ENCODE measurements at regions not wholly inside any gene's neighbourhood (a gene's known extent, or its start where the extent isn't known, plus 50 kb on each side); places are given as distances from the start of the nearest gene placed in this dataset.

DNA sequence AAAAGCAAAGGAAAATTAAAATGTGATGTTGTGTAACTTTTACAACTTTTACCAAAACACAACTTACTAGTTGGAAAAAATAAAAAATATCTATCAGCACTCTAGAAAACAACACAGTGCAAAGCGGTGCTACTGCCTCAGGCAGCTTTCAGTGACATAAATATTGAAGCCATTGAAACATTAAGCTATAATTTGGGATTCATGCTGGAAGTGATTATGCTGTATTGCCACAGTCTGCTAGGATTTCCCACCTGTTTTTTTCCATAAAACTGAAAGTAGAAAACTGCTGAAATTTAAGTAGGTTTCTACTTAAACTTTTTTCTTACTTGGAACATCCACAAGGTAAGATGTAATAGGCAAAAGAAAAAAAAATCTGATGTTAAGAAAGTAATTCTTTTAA lies 674.4 kb downstream of the KCNT2 start (continued):
- TF ChIP-seq E2F4 (IDR thresholded peaks at IDR 0.05; ENCODE audit: low read depth, low read length), result no peak
- no peak for TF ChIP-seq SUPT20H (IDR thresholded peaks at IDR 0.05; ENCODE audit: borderline replicate concordance, control insufficient read depth, low read depth, low read length)
- TF ChIP-seq MTA3 (IDR thresholded peaks at IDR 0.05; ENCODE audit: borderline replicate concordance, low read length), result no peak
- no peak for TF ChIP-seq CREB1 (IDR thresholded peaks at IDR 0.05; ENCODE audit: low read depth)
- TF ChIP-seq ZNF274 (IDR thresholded peaks at IDR 0.05; ENCODE audit: insufficient read depth, insufficient read length), result no peak
- no peak for TF ChIP-seq TCF7 (IDR thresholded peaks at IDR 0.05; ENCODE audit: borderline replicate concordance)
- TF ChIP-seq SUZ12 (IDR thresholded peaks at IDR 0.05; ENCODE audit: unreplicated experiment), result no peak
- TF ChIP-seq RELA (IDR thresholded peaks at IDR 0.05; ENCODE audit: borderline replicate concordance, partially characterized antibody), result no peak
- no peak for TF ChIP-seq EGR1 (IDR thresholded peaks at IDR 0.05; ENCODE audit: borderline replicate concordance in 1 of 2, low read depth in 2 of 2, low read length in 2 of 2)
- no peak for TF ChIP-seq NBN (IDR thresholded peaks at IDR 0.05)
- TF ChIP-seq SMAD1 (IDR thresholded peaks at IDR 0.05; ENCODE audit: low read depth, partially characterized antibody), result no peak
- TF ChIP-seq GATAD2B (conservative IDR thresholded peaks at IDR 0.05; ENCODE audit: low read depth), result no peak
- no peak for TF ChIP-seq CREM (IDR thresholded peaks at IDR 0.05; ENCODE audit: low read depth)
- TF ChIP-seq, protein P1, sequence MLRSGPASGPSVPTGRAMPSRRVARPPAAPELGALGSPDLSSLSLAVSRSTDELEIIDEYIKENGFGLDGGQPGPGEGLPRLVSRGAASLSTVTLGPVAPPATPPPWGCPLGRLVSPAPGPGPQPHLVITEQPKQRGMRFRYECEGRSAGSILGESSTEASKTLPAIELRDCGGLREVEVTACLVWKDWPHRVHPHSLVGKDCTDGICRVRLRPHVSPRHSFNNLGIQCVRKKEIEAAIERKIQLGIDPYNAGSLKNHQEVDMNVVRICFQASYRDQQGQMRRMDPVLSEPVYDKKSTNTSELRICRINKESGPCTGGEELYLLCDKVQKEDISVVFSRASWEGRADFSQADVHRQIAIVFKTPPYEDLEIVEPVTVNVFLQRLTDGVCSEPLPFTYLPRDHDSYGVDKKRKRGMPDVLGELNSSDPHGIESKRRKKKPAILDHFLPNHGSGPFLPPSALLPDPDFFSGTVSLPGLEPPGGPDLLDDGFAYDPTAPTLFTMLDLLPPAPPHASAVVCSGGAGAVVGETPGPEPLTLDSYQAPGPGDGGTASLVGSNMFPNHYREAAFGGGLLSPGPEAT (IDR thresholded peaks at IDR 0.05; ENCODE audit: low read depth), result no peak
